ENCODE measurements at regions not wholly inside any gene's neighbourhood (a gene's known extent, or its start where the extent isn't known, plus 50 kb on each side); places are given as distances from the start of the nearest gene placed in this dataset.

DNA sequence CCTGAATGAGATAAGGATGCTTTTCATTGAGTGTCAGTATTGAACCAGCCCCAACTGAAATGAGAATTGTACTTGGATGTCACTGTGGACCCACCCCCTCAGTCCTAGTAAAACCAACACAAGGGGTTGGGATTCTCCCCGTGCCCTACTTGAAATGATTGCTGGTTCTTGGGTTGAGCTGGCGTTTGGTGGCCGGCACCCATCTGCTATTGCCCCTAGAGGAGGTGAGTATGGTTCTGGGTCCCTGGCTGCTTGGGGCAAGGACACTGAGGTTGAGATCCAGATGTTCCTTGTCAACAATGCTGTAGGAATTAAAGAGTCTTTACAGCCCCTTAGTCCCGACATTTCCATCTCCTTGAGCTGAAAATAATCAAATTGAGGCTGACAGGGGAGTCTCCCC, 170.0 kb upstream of the ZNF32 start:
- H4K20me1 ChIP-seq (ENCODE audit: insufficient read depth) = no peaks in the 10 kb centered on the region
- CTCF ChIA-PET = no interaction called here
- no peak overlapping the region for H3K4me2 ChIP-seq
- no peaks in the 10 kb centered on the region for H3K9me3 ChIP-seq (ENCODE audit: insufficient read depth, low read depth)
- H3K27me3 ChIP-seq (ENCODE audit: insufficient read depth, low read depth) = peaks cover 54% of the 10 kb centered on the region
- no peaks in the 10 kb centered on the region for H3K4me1 ChIP-seq (replicated peaks; ENCODE audit: insufficient read depth)
- TF ChIP-seq, protein P1, sequence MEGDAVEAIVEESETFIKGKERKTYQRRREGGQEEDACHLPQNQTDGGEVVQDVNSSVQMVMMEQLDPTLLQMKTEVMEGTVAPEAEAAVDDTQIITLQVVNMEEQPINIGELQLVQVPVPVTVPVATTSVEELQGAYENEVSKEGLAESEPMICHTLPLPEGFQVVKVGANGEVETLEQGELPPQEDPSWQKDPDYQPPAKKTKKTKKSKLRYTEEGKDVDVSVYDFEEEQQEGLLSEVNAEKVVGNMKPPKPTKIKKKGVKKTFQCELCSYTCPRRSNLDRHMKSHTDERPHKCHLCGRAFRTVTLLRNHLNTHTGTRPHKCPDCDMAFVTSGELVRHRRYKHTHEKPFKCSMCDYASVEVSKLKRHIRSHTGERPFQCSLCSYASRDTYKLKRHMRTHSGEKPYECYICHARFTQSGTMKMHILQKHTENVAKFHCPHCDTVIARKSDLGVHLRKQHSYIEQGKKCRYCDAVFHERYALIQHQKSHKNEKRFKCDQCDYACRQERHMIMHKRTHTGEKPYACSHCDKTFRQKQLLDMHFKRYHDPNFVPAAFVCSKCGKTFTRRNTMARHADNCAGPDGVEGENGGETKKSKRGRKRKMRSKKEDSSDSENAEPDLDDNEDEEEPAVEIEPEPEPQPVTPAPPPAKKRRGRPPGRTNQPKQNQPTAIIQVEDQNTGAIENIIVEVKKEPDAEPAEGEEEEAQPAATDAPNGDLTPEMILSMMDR (conservative IDR thresholded peaks at IDR 0.05) = no peak
- no peak for TF ChIP-seq EZH2 (IDR thresholded peaks at IDR 0.05; ENCODE audit: low read depth)
- no peak overlapping the region for H3K4me3 ChIP-seq
- no peaks in the 10 kb centered on the region for H3K9me2 ChIP-seq (ENCODE audit: insufficient read depth)
- DNase-seq = no peak
- H3K36me3 ChIP-seq (ENCODE audit: low read depth) = no peaks in the 10 kb centered on the region
- intact Hi-C loops (cut with micrococcal nuclease; ENCODE audit: unreplicated experiment) = no loop called here
- no peak overlapping the region for H3K27ac ChIP-seq
- H3F3A ChIP-seq (ENCODE audit: insufficient read depth, low read depth) = no peaks in the 10 kb centered on the region
- no peaks in the 10 kb centered on the region for H3K79me2 ChIP-seq (ENCODE audit: low read depth)
- POLR2A ChIA-PET (ENCODE audit: unreplicated experiment) = no interaction called here
- BruUV-seq (replicated peaks) = no TSS peak
- no peak overlapping the region for H2AFZ ChIP-seq

DNA sequence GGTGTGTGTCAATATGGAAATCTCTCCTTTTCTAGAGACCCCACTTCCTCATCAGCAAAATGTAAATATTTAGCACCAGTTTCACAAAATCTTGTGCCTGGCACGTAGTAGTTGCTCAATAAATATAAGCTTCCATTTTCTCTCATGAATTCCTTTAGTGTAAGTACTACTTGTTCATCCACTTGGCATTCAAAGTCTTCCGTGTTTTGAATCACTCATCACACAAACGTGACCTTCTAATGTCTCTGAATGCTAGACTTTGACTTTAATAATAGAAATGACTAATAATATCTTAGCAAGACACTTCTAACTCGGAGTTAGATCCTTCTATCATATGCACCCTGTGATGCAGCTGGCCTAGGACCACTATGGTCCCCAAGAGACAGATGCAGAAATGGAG, 168.7 kb upstream of the ZNF32 start:
- CTCF ChIA-PET = interaction anchor here (0.6 kb wide), 1 partner anchor 128 kb away, joined by 10 read pairs; no protein-coding TSS in a partner anchor
- POLR2A ChIA-PET (ENCODE audit: unreplicated experiment) = no interaction called here
- Histone ChIP-seq H3K27me3 (ENCODE audit: insufficient read depth, low read depth) (peaks cover 54% of the 10 kb centered on the region), H3F3A (ENCODE audit: insufficient read depth, low read depth) (no peaks in the 10 kb centered on the region), H3K4me2 (no peak overlapping the region), H4K20me1 (ENCODE audit: insufficient read depth) (no peaks in the 10 kb centered on the region), H3K4me1 (replicated peaks; ENCODE audit: insufficient read depth) (no peaks in the 10 kb centered on the region), H3K4me3 (no peak overlapping the region), H3K27ac (no peak overlapping the region), H3K79me2 (ENCODE audit: low read depth) (no peaks in the 10 kb centered on the region), H3K9me2 (ENCODE audit: insufficient read depth) (no peaks in the 10 kb centered on the region), H3K9me3 (ENCODE audit: insufficient read depth, low read depth) (no peaks in the 10 kb centered on the region), H2AFZ (no peak overlapping the region), H3K36me3 (ENCODE audit: low read depth) (no peaks in the 10 kb centered on the region)
- no peak for DNase-seq
- BruUV-seq (replicated peaks) = no TSS peak
- no peak for TF ChIP-seq EZH2 (IDR thresholded peaks at IDR 0.05; ENCODE audit: low read depth)
- TF ChIP-seq, protein P1 (conservative IDR thresholded peaks at IDR 0.05) = no peak
- intact Hi-C loops (cut with micrococcal nuclease; ENCODE audit: unreplicated experiment) = no loop called here

- Histone ChIP-seq H3K9me3 (ENCODE audit: insufficient read depth, low read depth) (no peaks in the 10 kb centered on the region), H3K4me3 (no peak overlapping the region), H2AFZ (no peak overlapping the region), H3K4me2 (no peak overlapping the region), H3K27ac (no peak overlapping the region), H3K9me2 (ENCODE audit: insufficient read depth) (no peaks in the 10 kb centered on the region), H3F3A (ENCODE audit: insufficient read depth, low read depth) (no peaks in the 10 kb centered on the region), H3K4me1 (replicated peaks; ENCODE audit: insufficient read depth) (no peaks in the 10 kb centered on the region), H3K79me2 (ENCODE audit: low read depth) (no peaks in the 10 kb centered on the region), H3K36me3 (ENCODE audit: low read depth) (no peaks in the 10 kb centered on the region), H3K27me3 (ENCODE audit: insufficient read depth, low read depth) (peaks cover 46% of the 10 kb centered on the region), H4K20me1 (ENCODE audit: insufficient read depth) (no peaks in the 10 kb centered on the region)
- ChIA-PET POLR2A (ENCODE audit: unreplicated experiment) (no interaction called here), CTCF (interaction anchor here (0.6 kb wide), 1 partner anchor 128 kb away, joined by 10 read pairs; no protein-coding TSS in a partner anchor)
- TF ChIP-seq EZH2 (IDR thresholded peaks at IDR 0.05; ENCODE audit: low read depth) = no peak
- TF ChIP-seq, protein P1 (conservative IDR thresholded peaks at IDR 0.05) = no peak
- no TSS peak for BruUV-seq (replicated peaks)
- DNase-seq = no peak
- intact Hi-C loops (cut with micrococcal nuclease; ENCODE audit: unreplicated experiment) = no loop called here
Observed at GRCh38 chr10:43816351-43817321, 168.0 kb upstream of the ZNF32 start.

Measured in PC-9 (cell line).